ENCODE measurements at regions not wholly inside any gene's neighbourhood (a gene's known extent, or its start where the extent isn't known, plus 50 kb on each side); places are given as distances from the start of the nearest gene placed in this dataset.
A peak's percentile ranks its signal among the peaks of the same experiment; 100 is the strongest.

DNA sequence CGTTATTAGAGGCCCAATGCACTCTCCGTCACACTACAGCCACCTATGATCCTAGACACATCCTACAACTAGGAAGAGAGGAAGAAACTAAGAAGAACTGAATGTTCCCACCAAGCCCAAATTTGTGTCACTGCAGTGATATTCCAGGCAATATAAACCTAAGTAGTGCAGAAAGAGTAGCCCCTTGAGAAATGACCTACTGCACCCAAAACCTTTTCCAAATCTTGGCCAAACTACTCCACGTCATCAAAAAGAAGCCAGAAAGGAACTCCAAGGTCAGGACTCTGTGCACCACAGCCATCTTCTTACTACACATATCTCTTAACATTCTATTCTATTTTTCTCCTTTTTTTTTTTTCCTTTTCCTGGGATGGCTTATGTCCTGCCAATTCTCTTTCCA lies 60.2 kb downstream of the ADAMTS1 start:
- no peak for DNase-seq

DNA sequence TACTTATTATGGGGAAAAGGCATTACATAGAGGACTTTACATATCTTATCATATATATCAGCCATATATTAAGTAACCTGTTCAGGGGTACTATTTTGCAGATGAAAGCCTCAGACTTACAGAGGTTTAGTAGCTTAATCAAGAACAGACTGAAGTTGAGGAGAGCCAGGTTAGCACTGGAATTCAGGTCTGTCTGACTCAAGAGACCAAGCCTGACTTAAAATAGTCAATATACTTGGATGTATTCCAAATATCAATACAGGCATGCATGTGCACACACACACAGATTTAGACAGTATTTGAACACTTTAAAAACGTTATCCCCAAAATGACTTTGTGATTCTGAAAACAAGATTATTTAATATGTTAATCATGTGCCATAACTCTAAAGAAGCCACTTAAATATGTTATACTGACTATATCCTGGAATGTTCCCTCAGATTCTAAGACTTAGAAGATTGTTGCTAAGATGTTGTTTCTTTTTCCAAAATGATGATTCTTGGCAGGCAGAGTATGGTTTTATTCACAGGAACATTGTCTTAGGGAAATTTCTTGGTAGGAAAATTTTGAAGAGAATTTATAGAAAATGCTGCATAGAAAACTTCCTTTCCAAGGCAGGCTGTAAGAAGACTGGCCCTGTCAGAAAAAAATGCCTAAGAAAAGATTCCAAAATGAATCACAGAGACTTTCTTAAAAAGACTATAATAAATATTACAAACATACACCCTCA lies 61.6 kb downstream of the ADAMTS1 start:
- DNase-seq = no peak

- DNase-seq = no peak
These were observed 62.5 kb downstream of the ADAMTS1 start for GRCh38 chr21:26782747-26783146.

GRCh38 chr21:26782331-26782730 lies 62.9 kb downstream of the ADAMTS1 start:
- no peak for DNase-seq

DNA sequence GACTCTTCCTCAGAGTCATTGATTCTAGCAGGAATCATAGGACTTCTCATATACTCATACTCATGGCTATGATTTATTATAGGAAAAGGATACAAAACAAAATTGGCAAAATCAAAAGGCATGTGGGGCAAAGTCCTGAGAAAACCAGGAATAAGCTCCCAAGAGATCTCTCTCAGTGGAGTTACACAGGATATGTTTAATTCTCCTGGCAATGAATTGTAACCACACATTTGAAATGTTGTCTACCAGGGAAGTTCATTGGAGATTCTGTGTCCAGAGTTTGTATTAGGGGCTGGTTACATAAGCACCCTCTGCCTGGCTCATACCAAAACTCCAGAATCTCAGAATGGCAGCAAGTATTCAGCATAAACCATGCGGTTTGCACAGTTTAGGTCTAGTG lies 63.9 kb downstream of the ADAMTS1 start:
- no peak for DNase-seq

DNA sequence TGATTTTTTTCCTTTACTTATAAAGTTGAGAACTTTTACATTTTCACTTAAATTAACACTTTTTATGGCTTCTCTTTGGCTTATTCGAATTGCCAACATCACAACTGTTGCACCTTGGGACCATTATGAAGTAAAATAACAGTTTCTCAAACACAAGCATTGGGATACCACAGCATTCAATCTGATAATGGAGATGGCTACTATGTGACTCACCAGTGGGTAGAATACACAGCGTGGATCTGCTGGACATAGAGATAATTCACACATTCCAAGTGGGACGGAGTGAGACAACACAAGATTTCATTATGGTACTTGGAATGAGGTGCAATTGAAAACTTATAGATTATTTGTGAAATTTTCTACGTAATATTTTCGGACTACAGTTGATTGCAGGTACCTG lies 68.0 kb downstream of the ADAMTS1 start:
- DNase-seq = no peak

GRCh38 chr21:26776310-26777021 lies 68.7 kb downstream of the ADAMTS1 start:
- no peak for DNase-seq

GRCh38 chr21:26773058-26773457 lies 72.2 kb downstream of the ADAMTS1 start:
- no peak for DNase-seq

DNA sequence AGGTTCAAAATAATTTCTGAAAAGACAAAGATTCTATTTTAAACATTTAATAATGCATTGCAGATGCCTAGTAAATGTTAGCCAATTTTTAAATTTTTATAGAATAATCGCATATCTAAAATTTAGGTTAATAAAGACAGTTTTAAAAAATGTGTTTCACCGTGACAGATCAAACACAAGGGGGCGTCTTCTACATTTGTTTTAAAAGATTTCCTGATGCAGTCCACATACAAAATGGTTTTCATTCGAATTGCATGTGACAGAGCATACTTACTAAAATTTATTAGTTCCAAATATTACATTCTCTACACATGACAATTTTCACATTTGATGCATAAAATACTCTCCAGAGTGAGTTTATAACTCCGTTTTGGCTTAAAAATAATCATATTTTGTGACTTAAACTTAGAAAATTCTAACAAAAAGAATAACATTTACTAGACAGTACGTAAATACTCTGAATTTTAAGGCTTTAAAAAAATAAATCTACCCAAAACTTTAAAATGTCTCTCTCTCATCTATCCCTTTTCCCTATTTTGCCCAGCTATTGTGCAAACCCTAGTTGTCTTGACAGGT lies 75.5 kb downstream of the ADAMTS1 start:
- peak; percentile 19 for DNase-seq

DNA sequence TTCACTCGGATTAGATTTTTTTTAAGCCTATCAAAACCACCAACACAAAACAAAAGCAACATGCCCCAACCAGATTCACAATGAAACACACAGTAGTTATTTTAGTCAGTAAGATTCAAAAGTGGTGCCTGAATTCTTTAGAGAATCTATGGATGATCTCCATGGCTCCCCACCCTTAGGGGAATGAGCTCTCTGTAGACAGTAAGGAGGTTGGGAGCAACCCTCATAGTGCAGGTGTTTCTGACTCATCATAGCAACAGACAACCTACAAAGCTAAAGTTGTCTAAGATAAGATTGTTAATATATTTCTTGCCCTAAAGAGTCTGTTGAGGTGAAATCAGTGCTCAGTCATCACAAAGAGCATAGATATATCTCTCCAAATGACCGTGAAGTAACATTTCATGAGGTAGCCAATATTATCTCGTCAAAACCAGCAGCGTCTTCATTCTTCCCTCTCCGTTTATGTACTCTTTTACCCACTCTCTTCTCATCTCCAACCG lies 78.3 kb downstream of the ADAMTS1 start:
- DNase-seq = no peak

DNA sequence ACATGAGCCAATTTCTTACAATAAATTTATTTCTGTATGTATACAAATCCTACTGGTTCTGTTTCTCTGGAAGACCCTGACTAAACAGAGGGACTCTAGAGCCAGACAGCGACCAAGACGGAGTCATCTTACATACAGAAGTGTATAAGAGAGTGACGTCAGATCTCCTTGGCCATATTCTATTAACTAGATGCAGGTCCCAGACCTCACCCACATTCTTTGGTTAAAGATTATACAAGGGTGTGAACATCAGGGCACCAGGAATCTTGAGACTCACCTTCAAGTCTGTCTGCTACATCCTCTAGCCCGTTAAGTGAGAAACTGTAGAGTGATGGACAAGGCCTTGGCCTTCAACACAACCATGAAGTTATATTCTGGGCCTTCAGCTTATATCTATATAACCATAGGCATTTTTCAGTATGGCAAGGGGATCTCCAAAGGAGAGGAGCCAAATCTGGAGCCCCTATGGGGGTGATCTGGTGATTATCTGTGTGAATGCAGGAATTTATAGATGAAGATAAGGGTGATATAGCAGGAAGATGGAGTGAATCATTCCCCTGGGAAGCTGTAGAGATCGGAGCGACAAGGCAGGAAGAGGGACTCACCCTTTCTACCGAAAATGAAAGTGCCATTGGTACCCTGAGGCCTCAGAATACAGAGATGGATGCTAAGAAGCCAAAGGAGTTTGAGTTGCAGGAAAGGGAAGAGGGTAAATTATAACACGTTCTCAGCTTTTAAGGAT lies 83.9 kb downstream of the ADAMTS1 start:
- no peak for DNase-seq

DNA sequence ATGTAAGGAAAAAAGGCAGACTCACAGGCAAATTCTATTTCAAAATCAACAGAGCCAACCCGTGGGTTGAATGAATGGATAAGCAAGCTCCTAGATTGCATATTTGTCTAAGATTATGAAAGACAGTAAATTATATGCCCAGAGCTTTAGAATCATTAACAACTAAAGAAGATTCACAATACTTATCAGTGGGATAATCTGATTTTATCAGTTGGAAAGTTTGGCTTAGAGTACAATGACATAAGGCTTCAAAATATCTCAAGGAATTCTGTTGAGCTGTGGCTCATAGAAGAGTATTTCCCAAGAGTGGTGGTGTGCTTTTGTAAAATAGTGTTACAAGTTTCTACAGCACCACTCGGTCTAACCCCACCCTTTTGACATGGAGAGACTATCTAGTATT lies 85.5 kb downstream of the ADAMTS1 start:
- DNase-seq = no peak

DNA sequence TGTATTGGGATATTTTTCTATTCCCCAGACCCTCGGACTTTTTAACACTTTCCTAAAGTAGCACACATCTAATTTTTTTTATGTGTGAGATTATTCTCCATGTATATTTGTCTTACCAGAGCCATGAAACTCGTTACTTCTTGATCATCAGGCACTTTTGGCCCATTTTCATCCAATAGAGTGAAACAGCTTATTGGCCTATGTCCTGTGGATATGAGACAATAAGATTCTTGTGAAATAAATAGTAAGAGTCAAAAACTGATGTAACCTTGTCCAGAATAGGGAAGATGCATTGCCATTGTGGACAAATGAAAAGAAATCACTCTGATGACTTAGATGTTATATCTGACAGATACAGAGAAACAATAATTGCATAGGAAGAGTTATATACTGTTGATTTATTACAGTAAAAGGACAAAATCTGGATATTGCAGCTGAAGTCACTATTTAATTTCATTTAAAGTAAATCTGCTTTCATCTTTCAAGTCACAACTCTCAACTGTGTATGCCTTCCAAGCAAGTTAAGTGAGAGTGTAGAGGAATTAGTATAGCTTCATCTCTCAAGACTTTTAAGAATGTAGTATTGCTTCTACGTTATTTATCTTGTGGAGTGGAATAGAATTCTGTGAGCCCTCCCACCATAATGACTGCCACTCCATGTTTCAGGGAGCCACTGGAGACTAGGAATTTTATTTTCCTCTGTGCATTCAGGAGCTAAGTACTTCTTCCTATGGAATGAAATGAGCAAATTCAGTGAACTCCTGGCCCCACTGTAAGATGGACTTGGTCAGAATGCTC lies 86.9 kb downstream of the ADAMTS1 start:
- no peak for DNase-seq

DNA sequence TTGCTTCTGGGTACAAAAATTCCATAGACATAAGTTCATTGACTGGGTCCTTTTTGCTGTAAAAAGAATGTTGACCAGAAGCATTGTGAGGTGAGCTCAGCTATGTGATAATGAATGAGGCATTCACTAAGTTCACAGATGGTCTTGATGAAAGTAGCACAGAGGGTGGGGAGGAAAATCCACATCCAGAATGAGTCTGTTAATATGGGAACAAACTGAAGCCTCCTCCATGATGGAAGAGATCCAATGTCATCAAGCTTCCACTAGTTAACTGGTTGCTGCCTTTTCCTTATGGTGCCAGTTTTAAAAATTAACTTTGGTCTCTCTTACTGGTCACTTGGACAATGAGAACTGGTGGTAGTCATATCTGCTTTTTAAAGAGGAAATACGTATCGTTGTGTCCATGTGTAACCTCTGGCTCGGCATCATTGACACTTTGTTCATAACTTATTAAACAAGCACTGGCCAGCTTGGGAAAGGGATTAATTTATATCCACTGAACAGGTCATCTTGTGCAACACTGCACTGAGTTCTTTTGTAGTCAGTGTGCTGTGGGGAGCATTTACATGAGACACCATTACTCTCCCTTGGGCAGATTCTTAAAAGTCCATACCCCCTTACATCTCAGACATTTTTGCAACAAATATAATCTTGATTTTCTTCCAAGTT lies 88.6 kb downstream of the ADAMTS1 start:
- no peak for DNase-seq

GRCh38 chr21:26754853-26755252 lies 90.4 kb downstream of the ADAMTS1 start:
- DNase-seq = no peak

- DNase-seq = no peak
These were observed 91.4 kb downstream of the ADAMTS1 start for GRCh38 chr21:26753822-26754221.

DNA sequence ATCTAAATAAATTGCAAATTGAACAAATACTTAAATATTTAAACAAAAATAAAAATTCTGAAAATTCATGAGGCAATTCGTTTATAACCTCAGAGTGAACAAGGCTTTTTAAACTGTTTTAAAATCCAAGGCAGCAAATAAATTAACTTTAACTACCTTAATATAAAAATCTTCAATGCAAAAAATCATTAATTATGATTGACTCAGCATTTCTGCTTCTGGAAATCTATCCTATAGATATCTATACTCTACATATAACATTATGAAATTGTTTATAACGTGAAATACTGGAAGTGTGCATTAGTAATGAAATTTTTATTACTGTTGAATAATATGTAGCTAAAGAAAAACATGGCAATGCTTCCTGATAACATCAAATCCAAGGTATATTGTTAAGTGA lies 92.4 kb downstream of the ADAMTS1 start:
- no peak for DNase-seq

- DNase-seq = no peak
These were observed 93.9 kb downstream of the ADAMTS1 start for GRCh38 chr21:26751305-26751704.

GRCh38 chr21:26748066-26748465 lies 97.1 kb downstream of the ADAMTS1 start:
- no peak for DNase-seq

- DNase-seq = no peak
These were observed 98.0 kb downstream of the ADAMTS1 start for GRCh38 chr21:26747216-26747615.

DNA sequence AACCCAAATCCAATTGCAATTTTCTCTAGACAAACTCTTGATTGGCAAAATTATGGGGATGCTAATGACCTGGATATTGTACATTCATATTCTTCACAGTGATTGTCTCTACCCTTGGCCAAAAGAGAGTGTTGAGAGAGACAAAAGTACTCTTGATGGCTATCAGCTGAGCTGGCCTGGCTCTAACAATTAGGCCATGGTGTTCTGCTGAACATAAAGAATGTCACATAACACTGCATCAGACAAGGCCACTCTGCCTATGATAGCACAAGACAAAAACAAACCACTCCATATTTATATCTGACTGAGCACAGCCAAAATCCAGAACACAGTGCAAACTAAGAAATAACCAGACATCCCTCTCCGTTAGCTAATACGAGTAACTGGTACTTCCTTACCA lies 101.7 kb downstream of the ADAMTS1 start:
- DNase-seq = no peak

- DNase-seq = no peak
These were observed 106.0 kb downstream of the ADAMTS1 start for GRCh38 chr21:26739189-26739588.

All from NCI-H1092 treated with DMSO at 0.1 percent for 48 hours (cell line).